ENCODE measurements at regions not wholly inside any gene's neighbourhood (a gene's known extent, or its start where the extent isn't known, plus 50 kb on each side); places are given as distances from the start of the nearest gene placed in this dataset.
A peak's percentile ranks its signal among the peaks of the same experiment; 100 is the strongest.

DNA sequence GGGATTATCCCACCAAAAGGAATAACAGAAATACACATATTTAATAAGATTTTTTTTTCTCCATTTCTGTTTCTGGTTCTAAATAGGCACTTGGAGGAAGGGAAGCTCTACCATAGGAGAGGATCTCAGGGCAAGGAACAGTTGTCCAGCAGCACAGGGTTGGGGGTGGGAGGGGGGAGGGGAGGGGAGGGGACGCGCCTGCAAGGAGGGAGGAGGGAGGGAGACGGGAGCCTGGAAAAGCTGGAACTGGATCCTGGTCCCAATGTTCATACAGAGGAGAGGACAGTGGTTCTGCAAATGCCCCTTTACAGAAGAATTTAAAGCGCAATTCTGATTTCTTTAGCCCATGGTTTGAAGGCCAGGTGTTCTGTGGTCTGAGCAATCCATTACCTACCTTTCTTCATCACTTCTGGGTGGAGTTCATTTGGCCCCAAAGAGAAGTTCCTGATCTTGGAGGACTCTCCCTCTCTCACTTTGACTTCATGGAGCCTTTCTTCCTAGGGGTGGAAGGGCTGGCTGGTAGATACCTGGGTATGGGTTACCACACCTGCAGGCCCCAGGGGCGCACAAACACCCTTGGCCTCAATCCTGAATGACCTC lies 348.9 kb upstream of the NCAM1 start:
- Mint-ChIP-seq H3K36me3 (peaks cover 5 to 18% of the 10 kb centered on the region in 2 donors), H3K4me3 (no peak overlapping the region), H3K9me3 (peaks cover 0 to 2% (median 0%) of the 10 kb centered on the region in 7 donors), H3K4me1 (peaks cover 69% of the 10 kb centered on the region), H3K27me3 (ENCODE audit: low read depth in 3 of 3) (peaks cover 3 to 4% (median 4%) of the 10 kb centered on the region in 3 donors), H3K27ac (peak overlapping the region in 2 of 7 donors; percentile 3 to 25)
- Histone ChIP-seq H3K4me3 (replicated peaks in 1 of 3; ENCODE audit: low read depth in 2 of 3, low read length in 3 of 3) (no peak overlapping the region), H2AFZ (ENCODE audit: insufficient read depth, low read depth, low read length, poor library complexity, severe bottlenecking) (no peak overlapping the region), H3K4me1 (ENCODE audit: control insufficient read depth in 1 of 2, insufficient read depth in 2 of 2, low read length in 2 of 2) (peaks cover 69 to 80% of the 10 kb centered on the region in 2 donors), H3K27ac (ENCODE audit: low read depth in 1 of 2, low read length in 2 of 2) (peak overlapping the region in 1 of 2 donors; percentile 9), H3K9ac (ENCODE audit: insufficient read depth, low read length, poor library complexity, severe bottlenecking) (no peak overlapping the region), H4K20me1 (ENCODE audit: insufficient read depth, low read length) (no peaks in the 10 kb centered on the region), H3K36me3 (replicated peaks in 1 of 2; ENCODE audit: control insufficient read depth in 1 of 2, insufficient read depth in 2 of 2, low read length in 2 of 2) (no peaks in the 10 kb centered on the region), H3K9me3 (replicated peaks in 1 of 2; ENCODE audit: control insufficient read depth in 1 of 2, insufficient read depth in 1 of 2, low read length in 2 of 2) (no peaks in the 10 kb centered on the region), H3K27me3 (ENCODE audit: control insufficient read depth in 2 of 2, insufficient read depth in 2 of 2, low read length in 2 of 2) (no peaks in the 10 kb centered on the region), H3K79me2 (ENCODE audit: insufficient read depth, low read length) (no peaks in the 10 kb centered on the region), H3K4me2 (replicated peaks; ENCODE audit: extremely low read depth, low read length, poor library complexity, severe bottlenecking) (no peak overlapping the region)
- WGBS (ENCODE audit: insufficient coverage), result 39% methylated on average over 3 of the region's 5 CpGs
- intact Hi-C loops (cut with micrococcal nuclease), result no loop called here
- no peak for DNase-seq
- no peak for TF ChIP-seq CTCF (IDR thresholded peaks at IDR 0.05)

DNA sequence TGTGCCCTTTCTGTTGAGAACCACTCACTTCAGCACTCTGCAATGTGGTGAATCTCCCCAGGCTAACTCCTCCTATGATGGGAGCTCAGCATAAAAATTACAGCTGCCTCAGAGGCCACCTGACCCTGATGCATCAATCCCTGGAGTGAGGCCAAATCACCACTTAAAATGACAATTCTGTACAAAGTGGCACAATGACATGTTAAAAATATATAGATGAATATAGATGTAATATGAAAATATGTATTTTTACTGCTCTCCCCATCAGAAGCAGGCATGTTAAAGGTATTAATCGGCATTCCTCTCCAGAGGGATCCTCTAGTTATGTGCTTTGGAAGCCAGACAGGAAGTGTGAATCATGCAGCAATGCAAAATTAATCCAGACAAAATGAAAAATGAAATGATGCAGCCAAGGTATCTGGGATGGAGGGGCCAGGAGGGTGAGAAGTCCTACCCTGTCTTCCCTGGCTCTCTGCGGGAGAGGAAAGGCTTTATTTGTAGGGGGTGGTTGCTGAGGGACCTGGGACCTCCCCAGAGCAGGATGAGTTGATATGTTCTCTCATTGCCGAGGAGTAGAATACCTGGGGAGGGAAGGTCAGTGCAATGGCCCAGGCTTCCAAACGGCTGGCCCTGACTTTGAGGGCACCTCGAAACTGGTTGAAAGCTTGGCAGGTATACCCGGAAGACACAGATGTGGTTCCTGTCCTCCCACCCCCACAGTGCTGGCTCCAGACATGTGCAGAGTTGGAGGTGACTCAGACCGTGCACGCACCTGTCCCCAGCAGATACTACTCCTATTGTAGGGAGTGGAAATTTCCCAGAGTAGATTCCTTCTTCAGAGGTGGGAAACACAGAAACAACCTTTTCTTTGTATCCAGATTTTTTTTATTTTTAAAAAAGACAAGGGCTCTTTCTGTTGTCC lies 347.9 kb upstream of the NCAM1 start:
- no peaks in the 10 kb centered on the region for H3K27me3 ChIP-seq (ENCODE audit: control insufficient read depth in 2 of 2, insufficient read depth in 2 of 2, low read length in 2 of 2)
- no peak overlapping the region for H2AFZ ChIP-seq (ENCODE audit: insufficient read depth, low read depth, low read length, poor library complexity, severe bottlenecking)
- H3K4me3 ChIP-seq (replicated peaks in 1 of 3; ENCODE audit: low read depth in 2 of 3, low read length in 3 of 3), result no peak overlapping the region
- intact Hi-C loops (cut with micrococcal nuclease), result no loop called here
- Mint-ChIP-seq H3K4me1 (peaks cover 76% of the 10 kb centered on the region), H3K36me3 (peaks cover 5 to 19% of the 10 kb centered on the region in 2 donors), H3K9me3 (peaks cover 0 to 2% (median 0%) of the 10 kb centered on the region in 7 donors), H3K27ac (peak overlapping the region in 4 of 7 donors; percentile 50 to 79 (median 60)), H3K27me3 (ENCODE audit: low read depth in 3 of 3) (peaks cover 0 to 1% (median under 1%) of the 10 kb centered on the region in 3 donors), H3K4me3 (no peak overlapping the region)
- WGBS (ENCODE audit: insufficient coverage), result 85% methylated on average over 5 of the region's 8 CpGs
- H3K79me2 ChIP-seq (ENCODE audit: insufficient read depth, low read length), result no peaks in the 10 kb centered on the region
- H3K27ac ChIP-seq (ENCODE audit: low read depth in 1 of 2, low read length in 2 of 2), result peak overlapping the region in 1 of 2 donors; percentile 11
- no peak overlapping the region for H3K4me2 ChIP-seq (replicated peaks; ENCODE audit: extremely low read depth, low read length, poor library complexity, severe bottlenecking)
- peaks cover 75 to 90% of the 10 kb centered on the region in 2 donors for H3K4me1 ChIP-seq (ENCODE audit: control insufficient read depth in 1 of 2, insufficient read depth in 2 of 2, low read length in 2 of 2)
- H3K9ac ChIP-seq (ENCODE audit: insufficient read depth, low read length, poor library complexity, severe bottlenecking), result no peak overlapping the region
- H3K9me3 ChIP-seq (replicated peaks in 1 of 2; ENCODE audit: control insufficient read depth in 1 of 2, insufficient read depth in 1 of 2, low read length in 2 of 2), result no peaks in the 10 kb centered on the region
- DNase-seq, result no peak
- H3K36me3 ChIP-seq (replicated peaks in 1 of 2; ENCODE audit: control insufficient read depth in 1 of 2, insufficient read depth in 2 of 2, low read length in 2 of 2), result no peaks in the 10 kb centered on the region
- H4K20me1 ChIP-seq (ENCODE audit: insufficient read depth, low read length), result no peaks in the 10 kb centered on the region
- TF ChIP-seq CTCF (IDR thresholded peaks at IDR 0.05), result no peak
